Left lung (tissue), 4 donors: ENCODE measurements at regions not wholly inside any gene's neighbourhood (a gene's known extent, or its start where the extent isn't known, plus 50 kb on each side); places are given as distances from the start of the nearest gene placed in this dataset.

Experiments used
- ATAC-seq: fragments of 200-7000 bp; cut with Tn5 transposase; one replicate; pipeline ENCODE4 v1.9.1; 2020; ENCODE audit warnings: moderate library complexity
- DNase-seq, 4 donors: peaks; one replicate each; pipeline ENCODE4 v3.0.0-alpha.2; 2013 to 2020
- H3K27ac ChIP-seq, 2 donors: fragments of 200-600 bp; sonication (generic) in 1 of 2; one replicate each; pipeline versions ENCODE4 v1.5.0 to v1.8.0; 2020 to 2021
- H3K27me3 ChIP-seq, 2 donors: fragments of 200-600 bp; sonication (generic) in 1 of 2; one replicate each; pipeline versions ENCODE4 v1.5.0 to v1.8.0; 2020 to 2021
- H3K36me3 ChIP-seq, 2 donors: fragments of 200-600 bp; sonication (generic) in 1 of 2; one replicate each; pipeline versions ENCODE4 v1.5.0 to v1.8.0; 2020 to 2021
- H3K4me1 ChIP-seq, 2 donors: fragments of 200-600 bp; one replicate each; pipeline ENCODE4 v1.8.0; 2021
- H3K4me3 ChIP-seq, 2 donors: fragments of 200-600 bp; sonication (generic) in 1 of 2; one replicate each; pipeline versions ENCODE4 v1.5.0 to v1.8.0; 2020 to 2021; ENCODE audit warnings: mild to moderate bottlenecking in 1 of 2
- H3K9me3 ChIP-seq, 2 donors: fragments of 200-600 bp; sonication (generic) in 1 of 2; one replicate each; pipeline versions ENCODE4 v1.5.0 to v1.8.0; 2020 to 2021
- intact Hi-C, 2 donors: fragments of 100-400 bp; cut with DNase I; formaldehyde crosslinking; loops; one replicate each; pipeline versions ENCODE4 v1.11.2 to v1.14.2; 2022
- TF ChIP-seq, protein P1 (sequence below), 2 donors: fragments of 200-600 bp; sonication (generic) in 1 of 2; IDR thresholded peaks; one replicate each; pipeline versions ENCODE4 v1.5.0 to v1.8.0; 2021; ENCODE audit warnings: antibody characterized with exemption in 2 of 2
- donor health status: DM: no; HTN: yes; CAD: no.
- donor health status: DM: no; HTN: no; CAD: no.

DNA sequence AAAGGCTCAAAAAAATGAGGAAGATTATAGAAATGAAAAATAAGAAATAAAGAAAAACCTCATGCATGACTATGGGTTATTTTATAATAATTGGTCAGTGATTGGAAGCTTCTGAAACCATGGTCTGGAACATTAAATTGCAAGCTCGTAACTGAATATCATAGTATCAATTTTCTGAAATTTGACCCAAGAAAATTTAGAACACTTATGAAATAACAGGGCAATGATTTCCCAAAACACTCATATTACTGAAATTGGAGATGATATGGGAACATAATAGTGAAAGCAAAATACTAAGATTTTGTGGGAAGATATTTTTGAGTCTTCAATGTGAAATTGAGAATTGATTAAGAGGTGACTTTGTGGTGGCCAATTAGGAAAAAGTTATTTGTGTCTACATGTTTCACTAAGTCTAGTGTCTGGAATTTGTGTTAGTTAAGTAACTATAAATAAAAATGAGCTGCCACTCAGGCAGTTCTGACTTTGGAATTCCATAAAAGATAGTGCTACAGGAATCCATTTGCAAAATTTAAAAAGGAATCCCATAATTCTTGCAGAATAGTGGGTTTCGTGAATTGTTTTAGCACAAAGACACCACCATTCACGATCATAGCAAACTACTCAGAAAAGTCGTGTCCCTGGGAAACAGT lies 603.0 kb downstream of the LMO7 start:
- Histone ChIP-seq H3K4me1 (no peaks in the 10 kb centered on the region), H3K9me3 (no peaks in the 10 kb centered on the region), H3K4me3 (no peak overlapping the region), H3K27me3 (no peaks in the 10 kb centered on the region), H3K36me3 (no peaks in the 10 kb centered on the region), H3K27ac (no peak overlapping the region)
- intact Hi-C loops = no loop called here
- TF ChIP-seq, protein P1, sequence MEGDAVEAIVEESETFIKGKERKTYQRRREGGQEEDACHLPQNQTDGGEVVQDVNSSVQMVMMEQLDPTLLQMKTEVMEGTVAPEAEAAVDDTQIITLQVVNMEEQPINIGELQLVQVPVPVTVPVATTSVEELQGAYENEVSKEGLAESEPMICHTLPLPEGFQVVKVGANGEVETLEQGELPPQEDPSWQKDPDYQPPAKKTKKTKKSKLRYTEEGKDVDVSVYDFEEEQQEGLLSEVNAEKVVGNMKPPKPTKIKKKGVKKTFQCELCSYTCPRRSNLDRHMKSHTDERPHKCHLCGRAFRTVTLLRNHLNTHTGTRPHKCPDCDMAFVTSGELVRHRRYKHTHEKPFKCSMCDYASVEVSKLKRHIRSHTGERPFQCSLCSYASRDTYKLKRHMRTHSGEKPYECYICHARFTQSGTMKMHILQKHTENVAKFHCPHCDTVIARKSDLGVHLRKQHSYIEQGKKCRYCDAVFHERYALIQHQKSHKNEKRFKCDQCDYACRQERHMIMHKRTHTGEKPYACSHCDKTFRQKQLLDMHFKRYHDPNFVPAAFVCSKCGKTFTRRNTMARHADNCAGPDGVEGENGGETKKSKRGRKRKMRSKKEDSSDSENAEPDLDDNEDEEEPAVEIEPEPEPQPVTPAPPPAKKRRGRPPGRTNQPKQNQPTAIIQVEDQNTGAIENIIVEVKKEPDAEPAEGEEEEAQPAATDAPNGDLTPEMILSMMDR (IDR thresholded peaks at IDR 0.05) = no peak
- no peak for DNase-seq
- ATAC-seq = no peak

DNA sequence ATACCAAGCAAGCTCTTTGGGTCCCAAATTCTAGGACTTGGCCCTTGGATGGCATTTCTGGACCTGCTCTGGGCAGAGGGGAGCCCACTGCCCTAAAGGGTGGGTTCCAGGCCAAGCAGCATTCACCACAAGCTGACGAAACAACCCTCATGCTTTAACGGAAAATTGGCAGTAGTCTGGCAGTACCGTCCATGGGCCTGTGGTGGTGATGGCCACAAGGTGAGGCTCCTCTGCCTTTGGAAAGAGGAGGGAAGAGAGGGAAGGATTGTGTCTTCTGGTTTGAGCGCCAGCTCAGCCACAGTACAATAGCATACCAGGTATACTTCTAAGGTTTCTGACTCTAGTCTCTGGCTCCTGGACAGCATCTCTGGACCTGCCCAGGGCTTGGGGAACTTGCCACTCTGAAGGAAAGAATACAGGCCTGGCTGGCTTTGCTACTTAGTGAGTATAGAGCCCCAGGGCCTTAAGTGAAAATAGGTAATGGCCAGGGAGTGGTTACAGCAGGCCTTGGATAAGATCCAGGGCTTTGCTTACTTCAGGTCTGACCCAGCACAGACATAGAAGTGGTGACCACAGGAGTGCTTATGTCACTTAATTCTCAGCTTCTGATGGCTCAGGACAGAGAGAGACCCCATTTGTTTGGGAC lies 595.5 kb downstream of the LMO7 start:
- Histone ChIP-seq H3K4me3 (no peak overlapping the region), H3K4me1 (no peaks in the 10 kb centered on the region), H3K36me3 (no peaks in the 10 kb centered on the region), H3K9me3 (no peaks in the 10 kb centered on the region), H3K27ac (no peak overlapping the region), H3K27me3 (no peaks in the 10 kb centered on the region)
- intact Hi-C loops = no loop called here
- TF ChIP-seq, protein P1 (IDR thresholded peaks at IDR 0.05) = no peak
- peak; percentile 78 for ATAC-seq
- DNase-seq = peak in 1 of 4 donors; percentile 3

DNA sequence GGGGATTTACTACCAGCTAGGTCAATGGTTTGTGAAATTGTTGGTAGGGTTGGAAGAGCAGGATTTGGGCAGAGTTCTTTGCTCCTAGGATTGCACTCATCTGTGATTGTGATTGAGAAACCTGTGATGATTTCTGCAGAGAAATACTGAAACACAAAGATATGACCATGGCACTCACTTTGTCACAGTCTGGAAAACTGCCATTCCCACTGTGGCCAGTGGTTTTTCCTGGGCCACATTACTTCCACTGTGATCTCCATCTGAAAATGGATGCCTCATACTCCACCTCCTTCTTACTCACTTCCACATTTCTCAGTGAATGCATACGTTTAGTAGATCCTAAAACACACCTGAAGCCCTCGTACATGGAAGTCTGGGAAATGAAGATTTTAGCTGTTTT lies 593.2 kb downstream of the LMO7 start:
- no peak for ATAC-seq
- TF ChIP-seq, protein P1 (IDR thresholded peaks at IDR 0.05) = no peak
- intact Hi-C loops = no loop called here

DNA sequence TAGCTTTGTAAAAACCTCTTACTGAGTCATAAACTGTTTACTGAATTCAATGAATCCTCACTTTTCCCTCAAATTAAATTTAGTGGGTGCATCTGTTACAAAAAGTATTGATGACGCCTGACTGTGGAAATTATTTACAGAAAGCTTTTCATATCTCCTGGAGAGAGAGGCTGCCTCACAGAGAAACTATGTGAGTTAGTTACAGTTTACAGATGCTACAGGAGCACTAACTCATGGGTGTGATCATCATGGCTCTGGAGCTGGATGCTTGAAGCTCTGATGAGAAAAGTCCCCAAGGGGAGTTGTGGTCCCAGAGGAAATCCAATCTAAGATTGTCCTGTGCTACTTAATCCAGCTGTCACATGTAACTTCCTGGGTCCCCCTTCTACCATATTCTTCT lies 590.8 kb downstream of the LMO7 start:
- no peaks in the 10 kb centered on the region for H3K9me3 ChIP-seq
- no peak for ATAC-seq
- no peak overlapping the region for H3K27ac ChIP-seq
- DNase-seq = no peak
- H3K4me1 ChIP-seq = no peaks in the 10 kb centered on the region
- intact Hi-C loops = no loop called here
- H3K36me3 ChIP-seq = no peaks in the 10 kb centered on the region
- H3K4me3 ChIP-seq = no peak overlapping the region
- TF ChIP-seq, protein P1 (IDR thresholded peaks at IDR 0.05) = no peak
- H3K27me3 ChIP-seq = no peaks in the 10 kb centered on the region

More for the DNA sequence above, 593.2 kb downstream of the LMO7 start:
- no peaks in the 10 kb centered on the region for H3K36me3 ChIP-seq
- no peaks in the 10 kb centered on the region for H3K27me3 ChIP-seq
- H3K9me3 ChIP-seq = no peaks in the 10 kb centered on the region
- no peak overlapping the region for H3K4me3 ChIP-seq
- no peaks in the 10 kb centered on the region for H3K4me1 ChIP-seq
- no peak for DNase-seq
- H3K27ac ChIP-seq = no peak overlapping the region

DNA sequence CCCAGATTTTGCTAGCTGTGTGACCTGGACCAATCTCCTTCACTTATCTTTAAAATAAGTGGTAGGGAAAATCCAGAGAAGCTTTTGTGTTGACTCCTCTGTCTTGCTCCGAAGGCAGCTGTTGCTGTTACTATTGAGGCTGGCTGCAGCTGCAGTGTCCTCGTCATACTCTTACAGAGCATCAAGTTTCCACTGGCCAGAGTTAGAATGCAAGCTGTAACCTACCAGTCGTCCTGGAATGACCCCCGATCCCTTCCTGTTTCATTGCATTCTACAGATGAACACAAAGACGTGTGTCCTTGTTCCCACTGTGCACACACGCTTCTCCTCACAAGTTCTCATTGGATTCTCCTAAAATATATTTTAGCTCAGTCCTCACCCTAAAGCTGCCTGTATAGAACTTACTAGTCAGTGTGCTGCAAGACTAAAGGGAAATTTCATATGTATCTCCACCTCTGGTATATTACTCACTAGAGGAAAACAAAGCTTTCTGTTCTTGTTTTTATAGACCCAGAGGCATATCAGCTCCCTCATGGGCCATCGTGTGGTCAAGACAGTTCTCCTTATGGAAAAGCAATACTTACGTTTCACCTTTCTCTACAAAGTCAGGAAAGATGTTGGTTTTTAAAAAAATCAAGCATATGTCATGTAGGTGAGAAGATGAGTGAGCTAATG lies 589.8 kb downstream of the LMO7 start:
- Histone ChIP-seq H3K27me3 (no peaks in the 10 kb centered on the region), H3K9me3 (no peaks in the 10 kb centered on the region), H3K36me3 (no peaks in the 10 kb centered on the region), H3K4me3 (no peak overlapping the region), H3K27ac (no peak overlapping the region), H3K4me1 (no peaks in the 10 kb centered on the region)
- peak in 2 of 4 donors; percentile 13 to 46 for DNase-seq
- intact Hi-C loops = no loop called here
- TF ChIP-seq, protein P1 (IDR thresholded peaks at IDR 0.05) = no peak
- ATAC-seq = peak; percentile 38
